ENCODE measurements at regions not wholly inside any gene's neighbourhood (a gene's known extent, or its start where the extent isn't known, plus 50 kb on each side); places are given as distances from the start of the nearest gene placed in this dataset.

DNA sequence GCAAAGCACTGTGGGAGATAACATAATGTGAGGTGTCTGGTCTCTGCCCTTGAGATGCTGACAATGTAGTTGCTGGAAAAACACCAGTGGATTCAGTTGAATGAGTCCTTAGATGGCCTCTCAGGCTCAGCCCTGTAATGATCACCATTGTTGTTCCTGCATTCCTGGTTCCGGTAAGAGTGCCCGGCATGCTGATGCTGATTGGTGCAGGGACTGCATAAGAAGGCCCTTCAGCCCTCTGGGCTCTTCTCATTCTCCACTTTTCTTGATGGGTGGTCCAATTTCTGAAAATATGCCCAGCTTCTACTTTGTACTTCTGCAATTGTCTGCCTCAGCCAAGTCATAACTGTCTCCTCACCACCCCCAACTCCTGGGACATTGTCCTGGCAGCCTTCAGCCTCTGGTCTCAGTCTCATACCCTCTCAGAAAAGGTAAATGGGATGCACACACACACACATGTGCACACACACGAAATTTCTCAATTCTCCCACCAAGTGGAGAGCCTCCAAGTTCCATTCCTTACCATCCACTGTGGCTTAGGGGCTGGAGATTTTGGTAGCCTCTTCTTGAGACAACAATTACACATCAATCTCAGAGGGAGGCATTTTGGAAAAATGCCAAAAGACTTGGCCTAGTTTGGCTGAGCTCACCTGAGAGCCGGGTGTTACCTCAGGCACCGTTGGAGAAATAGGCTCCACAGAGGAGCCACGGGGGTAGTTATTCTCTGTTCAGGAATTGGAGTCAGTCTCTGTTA, 314.9 kb downstream of the RPS24 start:
- no peak overlapping the region for H3K9ac ChIP-seq (ENCODE audit: low read depth in 1 of 3, low read length in 3 of 3)

DNA sequence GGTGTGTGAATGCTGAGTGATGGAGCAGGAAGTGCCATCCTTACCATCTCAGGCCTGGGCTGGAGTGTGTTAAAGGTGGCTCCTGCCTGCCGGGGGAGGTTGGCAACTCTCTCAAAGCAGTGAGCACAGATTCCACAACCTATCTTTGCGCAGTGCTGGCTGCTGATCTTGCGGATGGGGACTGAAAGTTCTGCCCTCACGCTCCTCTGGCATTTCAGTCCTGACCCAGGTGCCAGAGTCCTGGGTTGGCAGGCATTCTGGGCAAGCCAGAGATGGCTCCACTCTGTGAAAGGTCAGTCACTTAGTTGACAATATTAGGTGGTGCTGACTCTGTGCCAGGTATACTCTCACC, 315.5 kb downstream of the RPS24 start:
- Histone ChIP-seq H3K9ac (ENCODE audit: low read depth in 1 of 3, low read length in 3 of 3) (no peak overlapping the region), H3K27me3 (ENCODE audit: control insufficient read depth in 3 of 3, insufficient read depth in 3 of 3, low read length in 3 of 3) (no peaks in the 10 kb centered on the region), H3K4me1 (ENCODE audit: control insufficient read depth in 3 of 3, insufficient read depth in 3 of 3, low read length in 3 of 3) (peaks cover 8 to 16% (median 16%) of the 10 kb centered on the region in 3 donors), H3K9me3 (ENCODE audit: control insufficient read depth in 3 of 3, low read length in 3 of 3) (no peaks in the 10 kb centered on the region), H3K36me3 (ENCODE audit: control insufficient read depth in 3 of 3, insufficient read depth in 3 of 3, low read length in 3 of 3) (no peaks in the 10 kb centered on the region), H3K4me3 (ENCODE audit: low read length in 3 of 3) (no peak overlapping the region), H3K27ac (ENCODE audit: low read depth, low read length) (no peak overlapping the region)

More for the DNA sequence above, 314.9 kb downstream of the RPS24 start:
- peaks cover 8 to 16% (median 16%) of the 10 kb centered on the region in 3 donors for H3K4me1 ChIP-seq (ENCODE audit: control insufficient read depth in 3 of 3, insufficient read depth in 3 of 3, low read length in 3 of 3)
- no peak overlapping the region for H3K4me3 ChIP-seq (ENCODE audit: low read length in 3 of 3)
- H3K9me3 ChIP-seq (ENCODE audit: control insufficient read depth in 3 of 3, low read length in 3 of 3) = no peaks in the 10 kb centered on the region
- H3K27ac ChIP-seq (ENCODE audit: low read depth, low read length) = no peak overlapping the region
- H3K36me3 ChIP-seq (ENCODE audit: control insufficient read depth in 3 of 3, insufficient read depth in 3 of 3, low read length in 3 of 3) = no peaks in the 10 kb centered on the region
- no peaks in the 10 kb centered on the region for H3K27me3 ChIP-seq (ENCODE audit: control insufficient read depth in 3 of 3, insufficient read depth in 3 of 3, low read length in 3 of 3)

DNA sequence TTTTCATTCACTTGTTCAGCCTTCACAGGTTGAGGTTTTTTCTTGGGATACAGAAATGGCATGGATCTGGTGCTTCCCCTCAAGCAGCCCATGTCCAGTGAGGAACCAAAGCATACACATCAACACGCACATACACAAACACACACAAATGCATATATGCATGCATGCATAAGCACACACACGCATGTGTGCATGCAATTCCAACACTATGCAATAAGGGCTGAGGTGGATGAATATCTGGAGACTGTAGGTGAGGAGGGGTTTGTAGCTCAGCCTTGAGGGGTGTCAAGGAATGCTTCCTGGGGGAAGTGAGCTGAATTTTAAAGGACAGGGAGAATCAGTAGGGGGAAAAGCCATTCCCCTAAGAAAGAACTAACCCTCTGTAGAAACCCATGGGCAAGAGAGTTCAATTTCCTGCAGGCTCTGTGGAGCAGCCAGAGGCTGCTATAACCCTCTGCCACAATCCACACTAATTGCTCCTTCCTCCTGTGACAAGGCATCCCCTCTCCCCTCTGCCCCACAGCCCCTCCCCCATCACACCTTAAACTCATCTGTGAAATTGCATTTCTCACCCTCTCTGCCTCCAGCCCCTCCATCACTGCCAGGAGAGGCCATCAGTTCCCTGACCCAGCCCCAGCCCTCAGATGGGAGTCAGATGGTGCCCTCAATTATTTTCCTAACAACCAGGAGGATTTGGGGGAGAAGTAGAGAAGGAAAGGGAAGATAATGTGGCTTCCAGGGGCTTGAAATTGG, 316.4 kb downstream of the RPS24 start:
- H3K27ac ChIP-seq (ENCODE audit: low read depth, low read length) = no peak overlapping the region
- no peaks in the 10 kb centered on the region for H3K27me3 ChIP-seq (ENCODE audit: control insufficient read depth in 3 of 3, insufficient read depth in 3 of 3, low read length in 3 of 3)
- H3K4me1 ChIP-seq (ENCODE audit: control insufficient read depth in 3 of 3, insufficient read depth in 3 of 3, low read length in 3 of 3) = peaks cover 8 to 16% (median 16%) of the 10 kb centered on the region in 3 donors
- H3K36me3 ChIP-seq (ENCODE audit: control insufficient read depth in 3 of 3, insufficient read depth in 3 of 3, low read length in 3 of 3) = no peaks in the 10 kb centered on the region
- no peak overlapping the region for H3K4me3 ChIP-seq (ENCODE audit: low read length in 3 of 3)
- H3K9ac ChIP-seq (ENCODE audit: low read depth in 1 of 3, low read length in 3 of 3) = no peak overlapping the region
- no peaks in the 10 kb centered on the region for H3K9me3 ChIP-seq (ENCODE audit: control insufficient read depth in 3 of 3, low read length in 3 of 3)

DNA sequence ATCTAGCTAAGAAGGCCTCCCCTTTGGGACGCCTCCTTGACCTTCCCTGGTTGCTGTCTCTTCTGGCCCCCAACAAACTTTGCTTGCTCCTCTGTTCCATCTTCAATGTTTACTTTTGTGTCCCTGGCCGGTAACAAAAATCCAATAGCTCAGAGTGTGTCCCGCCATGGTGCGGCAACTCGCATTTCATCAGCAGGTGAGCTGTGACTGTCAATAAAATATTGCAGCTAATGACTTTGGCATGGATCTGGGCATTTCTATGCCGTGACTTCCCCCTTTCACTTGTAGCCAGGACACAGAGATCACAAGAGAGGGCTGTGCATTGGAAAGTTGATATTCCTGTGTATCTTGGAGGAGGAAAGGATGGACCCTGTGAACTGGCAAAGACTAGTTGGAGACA, 317.6 kb downstream of the RPS24 start:
- H3K36me3 ChIP-seq (ENCODE audit: control insufficient read depth in 3 of 3, insufficient read depth in 3 of 3, low read length in 3 of 3) = no peaks in the 10 kb centered on the region

DNA sequence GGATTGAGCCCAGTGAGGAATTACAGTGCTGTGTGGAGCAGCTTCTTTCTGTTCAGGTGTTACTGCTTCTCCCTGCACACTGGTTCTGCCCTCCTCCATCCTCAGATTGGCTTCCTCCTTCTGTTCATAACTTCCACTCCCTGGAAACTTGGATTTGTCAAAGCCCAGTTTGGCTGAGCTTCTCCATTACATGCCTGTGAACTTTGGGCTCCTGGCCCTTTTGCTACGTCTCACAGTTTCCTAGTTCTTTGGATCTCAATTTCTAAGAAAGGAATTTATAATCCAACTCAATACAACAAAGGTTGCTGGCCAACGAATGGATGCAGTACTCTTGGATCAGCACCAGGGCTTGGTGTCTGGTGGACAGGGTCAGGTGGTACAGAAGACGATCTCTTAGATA, 318.1 kb downstream of the RPS24 start:
- no peak overlapping the region for H3K4me3 ChIP-seq (ENCODE audit: low read length in 3 of 3)
- no peaks in the 10 kb centered on the region for H3K36me3 ChIP-seq (ENCODE audit: control insufficient read depth in 3 of 3, insufficient read depth in 3 of 3, low read length in 3 of 3)
- H3K27ac ChIP-seq (ENCODE audit: low read depth, low read length) = no peak overlapping the region
- H3K9ac ChIP-seq (ENCODE audit: low read depth in 1 of 3, low read length in 3 of 3) = no peak overlapping the region
- no peaks in the 10 kb centered on the region for H3K9me3 ChIP-seq (ENCODE audit: control insufficient read depth in 3 of 3, low read length in 3 of 3)
- peaks cover 8 to 19% (median 16%) of the 10 kb centered on the region in 3 donors for H3K4me1 ChIP-seq (ENCODE audit: control insufficient read depth in 3 of 3, insufficient read depth in 3 of 3, low read length in 3 of 3)
- no peaks in the 10 kb centered on the region for H3K27me3 ChIP-seq (ENCODE audit: control insufficient read depth in 3 of 3, insufficient read depth in 3 of 3, low read length in 3 of 3)

More for the DNA sequence above, 317.6 kb downstream of the RPS24 start:
- Histone ChIP-seq H3K9ac (ENCODE audit: low read depth in 1 of 3, low read length in 3 of 3) (no peak overlapping the region), H3K27me3 (ENCODE audit: control insufficient read depth in 3 of 3, insufficient read depth in 3 of 3, low read length in 3 of 3) (no peaks in the 10 kb centered on the region), H3K4me3 (ENCODE audit: low read length in 3 of 3) (no peak overlapping the region), H3K4me1 (ENCODE audit: control insufficient read depth in 3 of 3, insufficient read depth in 3 of 3, low read length in 3 of 3) (peaks cover 8 to 19% (median 16%) of the 10 kb centered on the region in 3 donors), H3K27ac (ENCODE audit: low read depth, low read length) (no peak overlapping the region), H3K9me3 (ENCODE audit: control insufficient read depth in 3 of 3, low read length in 3 of 3) (no peaks in the 10 kb centered on the region)

DNA sequence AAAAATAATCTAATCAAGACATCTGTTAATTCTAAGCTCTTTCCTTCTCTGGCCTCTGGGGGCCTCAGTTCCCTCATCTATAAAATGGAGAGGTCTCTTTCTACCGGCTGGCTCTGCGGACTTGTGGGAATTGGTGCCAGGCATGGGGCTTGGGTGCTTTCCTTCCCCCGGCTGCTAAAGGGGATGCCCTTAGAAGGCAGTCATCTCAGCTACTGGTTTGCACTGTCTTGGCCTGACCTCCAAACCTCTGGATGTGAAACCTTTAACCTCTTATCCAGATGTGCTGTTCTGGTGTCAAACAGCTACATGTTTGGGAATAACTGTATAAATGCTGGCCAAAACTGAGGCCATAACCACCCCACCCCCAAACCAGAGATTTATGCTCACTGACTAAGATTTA, 320.0 kb downstream of the RPS24 start:
- Histone ChIP-seq H3K4me1 (ENCODE audit: control insufficient read depth in 3 of 3, insufficient read depth in 3 of 3, low read length in 3 of 3) (peaks cover 8 to 13% (median 12%) of the 10 kb centered on the region in 3 donors), H3K36me3 (ENCODE audit: control insufficient read depth in 3 of 3, insufficient read depth in 3 of 3, low read length in 3 of 3) (no peaks in the 10 kb centered on the region), H3K9me3 (ENCODE audit: control insufficient read depth in 3 of 3, low read length in 3 of 3) (no peaks in the 10 kb centered on the region), H3K27ac (ENCODE audit: low read depth, low read length) (no peak overlapping the region), H3K27me3 (ENCODE audit: control insufficient read depth in 3 of 3, insufficient read depth in 3 of 3, low read length in 3 of 3) (no peaks in the 10 kb centered on the region), H3K9ac (ENCODE audit: low read depth in 1 of 3, low read length in 3 of 3) (no peak overlapping the region), H3K4me3 (ENCODE audit: low read length in 3 of 3) (no peak overlapping the region)

DNA sequence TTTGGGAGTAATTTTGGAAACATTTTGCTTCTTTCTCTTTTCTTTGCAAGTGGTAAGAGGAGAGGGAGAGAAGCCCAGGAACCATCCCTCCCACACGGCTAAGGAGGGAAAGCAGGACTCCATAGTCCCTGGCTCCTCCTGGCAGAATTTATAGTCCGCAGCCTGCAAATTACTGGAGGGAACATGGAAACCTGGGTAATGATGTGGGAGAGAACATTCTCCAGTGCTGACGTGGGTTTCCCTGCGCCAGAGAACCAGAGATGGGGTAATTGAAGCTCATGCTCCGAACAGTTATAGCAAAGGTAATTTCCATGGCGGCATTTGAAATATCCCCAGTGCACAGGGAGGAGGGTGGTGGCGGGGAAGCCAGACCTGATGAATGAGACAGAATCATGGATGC, 320.4 kb downstream of the RPS24 start:
- Histone ChIP-seq H3K36me3 (ENCODE audit: control insufficient read depth in 3 of 3, insufficient read depth in 3 of 3, low read length in 3 of 3) (no peaks in the 10 kb centered on the region), H3K27me3 (ENCODE audit: control insufficient read depth in 3 of 3, insufficient read depth in 3 of 3, low read length in 3 of 3) (no peaks in the 10 kb centered on the region), H3K9me3 (ENCODE audit: control insufficient read depth in 3 of 3, low read length in 3 of 3) (no peaks in the 10 kb centered on the region), H3K27ac (ENCODE audit: low read depth, low read length) (no peak overlapping the region), H3K4me1 (ENCODE audit: control insufficient read depth in 3 of 3, insufficient read depth in 3 of 3, low read length in 3 of 3) (peaks cover 5 to 11% (median 7%) of the 10 kb centered on the region in 3 donors), H3K4me3 (ENCODE audit: low read length in 3 of 3) (no peak overlapping the region), H3K9ac (ENCODE audit: low read depth in 1 of 3, low read length in 3 of 3) (no peak overlapping the region)

DNA sequence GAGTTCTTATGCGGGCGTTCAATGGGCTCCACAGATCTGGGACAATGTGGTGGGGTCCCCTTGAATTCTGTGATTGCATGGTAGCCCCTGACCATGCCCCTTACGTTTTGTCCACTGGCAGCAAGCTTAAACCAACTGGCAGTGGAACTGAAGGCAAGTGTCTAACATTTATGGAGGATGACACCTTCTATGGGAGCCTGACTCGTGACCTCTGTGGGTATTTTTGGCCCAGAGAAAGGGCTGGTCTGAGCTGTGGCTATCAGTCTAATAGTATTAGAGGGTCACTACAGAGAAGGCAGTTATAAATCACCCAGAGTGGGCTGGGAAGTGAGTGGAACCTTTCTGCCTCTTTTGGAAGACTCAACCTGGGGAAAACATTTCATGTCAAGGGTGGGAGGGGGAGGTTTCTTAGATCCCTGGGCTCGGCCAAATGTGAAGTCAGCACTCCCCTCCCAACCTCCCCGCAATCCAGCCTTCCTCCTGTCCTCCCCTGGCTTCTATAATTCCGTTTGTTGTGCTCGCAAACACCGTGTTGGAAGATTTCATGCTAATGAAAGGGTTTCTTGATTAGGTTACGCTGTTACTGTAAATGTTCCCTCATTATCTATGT, 322.7 kb downstream of the RPS24 start:
- Histone ChIP-seq H3K27ac (ENCODE audit: low read depth, low read length) (no peak overlapping the region), H3K4me1 (ENCODE audit: control insufficient read depth in 3 of 3, insufficient read depth in 3 of 3, low read length in 3 of 3) (peaks cover 0 to 10% (median 0%) of the 10 kb centered on the region in 3 donors), H3K9me3 (ENCODE audit: control insufficient read depth in 3 of 3, low read length in 3 of 3) (no peaks in the 10 kb centered on the region), H3K9ac (ENCODE audit: low read depth in 1 of 3, low read length in 3 of 3) (no peak overlapping the region), H3K27me3 (ENCODE audit: control insufficient read depth in 3 of 3, insufficient read depth in 3 of 3, low read length in 3 of 3) (peaks cover 0 to 2% (median 0%) of the 10 kb centered on the region in 3 donors), H3K36me3 (ENCODE audit: control insufficient read depth in 3 of 3, insufficient read depth in 3 of 3, low read length in 3 of 3) (no peaks in the 10 kb centered on the region), H3K4me3 (ENCODE audit: low read length in 3 of 3) (no peak overlapping the region)

DNA sequence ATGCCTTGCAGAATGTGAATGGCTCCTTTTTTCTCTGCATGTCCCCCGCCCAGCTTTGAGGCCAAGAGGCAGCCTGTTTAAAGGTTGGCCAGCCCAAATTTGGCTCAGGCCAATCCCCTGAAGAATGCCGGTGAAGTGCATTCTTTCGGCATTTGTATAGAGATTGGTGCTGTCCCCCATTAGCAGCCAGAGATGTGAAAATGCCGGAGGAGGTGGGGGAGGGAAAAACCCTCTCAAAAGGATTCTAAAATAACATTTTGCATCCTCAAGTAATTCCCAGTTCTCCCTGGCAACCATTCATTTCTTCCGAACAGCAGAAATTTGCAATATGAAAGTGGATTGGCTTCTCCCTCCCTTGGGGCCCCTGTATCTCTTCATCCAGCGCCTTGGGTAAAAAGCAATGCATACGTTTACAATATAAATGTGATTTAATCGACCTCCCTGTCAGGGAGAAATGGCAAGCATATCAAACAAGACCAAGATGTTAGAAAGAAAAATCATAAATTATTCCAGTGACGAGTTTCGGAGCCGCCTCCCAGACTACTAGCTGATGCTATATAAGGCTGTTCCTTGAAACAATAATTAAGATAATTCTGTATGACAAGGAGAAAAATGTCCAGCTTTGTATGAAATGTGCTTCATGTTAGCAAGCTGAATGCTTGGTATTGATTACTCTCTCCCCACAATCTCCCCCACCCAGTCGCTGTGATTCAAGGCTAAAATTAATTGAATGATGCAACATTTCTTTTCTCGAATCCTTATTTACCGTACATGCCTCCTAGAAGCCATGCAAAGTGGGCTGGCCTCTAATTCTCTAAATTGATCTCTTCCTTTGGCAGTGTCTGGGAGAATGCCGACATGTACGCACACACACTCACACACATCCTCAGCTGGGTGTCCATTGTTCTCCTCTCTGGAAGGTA, 323.7 kb downstream of the RPS24 start:
- no peak overlapping the region for H3K4me3 ChIP-seq (ENCODE audit: low read length in 3 of 3)
- no peak overlapping the region for H3K9ac ChIP-seq (ENCODE audit: low read depth in 1 of 3, low read length in 3 of 3)
- H3K9me3 ChIP-seq (ENCODE audit: control insufficient read depth in 3 of 3, low read length in 3 of 3) = no peaks in the 10 kb centered on the region
- H3K4me1 ChIP-seq (ENCODE audit: control insufficient read depth in 3 of 3, insufficient read depth in 3 of 3, low read length in 3 of 3) = peaks cover 0 to 10% (median 0%) of the 10 kb centered on the region in 3 donors
- no peak overlapping the region for H3K27ac ChIP-seq (ENCODE audit: low read depth, low read length)
- H3K36me3 ChIP-seq (ENCODE audit: control insufficient read depth in 3 of 3, insufficient read depth in 3 of 3, low read length in 3 of 3) = no peaks in the 10 kb centered on the region
- H3K27me3 ChIP-seq (ENCODE audit: control insufficient read depth in 3 of 3, insufficient read depth in 3 of 3, low read length in 3 of 3) = peaks cover 0 to 2% (median 0%) of the 10 kb centered on the region in 3 donors
